ENCODE measurements at regions not wholly inside any gene's neighbourhood (a gene's known extent, or its start where the extent isn't known, plus 50 kb on each side); places are given as distances from the start of the nearest gene placed in this dataset.

- TF ChIP-seq, protein P1, sequence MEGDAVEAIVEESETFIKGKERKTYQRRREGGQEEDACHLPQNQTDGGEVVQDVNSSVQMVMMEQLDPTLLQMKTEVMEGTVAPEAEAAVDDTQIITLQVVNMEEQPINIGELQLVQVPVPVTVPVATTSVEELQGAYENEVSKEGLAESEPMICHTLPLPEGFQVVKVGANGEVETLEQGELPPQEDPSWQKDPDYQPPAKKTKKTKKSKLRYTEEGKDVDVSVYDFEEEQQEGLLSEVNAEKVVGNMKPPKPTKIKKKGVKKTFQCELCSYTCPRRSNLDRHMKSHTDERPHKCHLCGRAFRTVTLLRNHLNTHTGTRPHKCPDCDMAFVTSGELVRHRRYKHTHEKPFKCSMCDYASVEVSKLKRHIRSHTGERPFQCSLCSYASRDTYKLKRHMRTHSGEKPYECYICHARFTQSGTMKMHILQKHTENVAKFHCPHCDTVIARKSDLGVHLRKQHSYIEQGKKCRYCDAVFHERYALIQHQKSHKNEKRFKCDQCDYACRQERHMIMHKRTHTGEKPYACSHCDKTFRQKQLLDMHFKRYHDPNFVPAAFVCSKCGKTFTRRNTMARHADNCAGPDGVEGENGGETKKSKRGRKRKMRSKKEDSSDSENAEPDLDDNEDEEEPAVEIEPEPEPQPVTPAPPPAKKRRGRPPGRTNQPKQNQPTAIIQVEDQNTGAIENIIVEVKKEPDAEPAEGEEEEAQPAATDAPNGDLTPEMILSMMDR (conservative IDR thresholded peaks at IDR 0.05; ENCODE audit: low read depth, low read length), result no peak
- no peak for TF ChIP-seq EZH2 (IDR thresholded peaks at IDR 0.05; ENCODE audit: borderline replicate concordance, low read depth, low read length, poor library complexity, severe bottlenecking)
Measured at GRCh38 chr2:64795024-64795592, 141.4 kb upstream of the SERTAD2 start.

Measured in A673 (cell line).